HG02981 (cell line): ENCODE measurements at regions not wholly inside any gene's neighbourhood (a gene's known extent, or its start where the extent isn't known, plus 50 kb on each side); places are given as distances from the start of the nearest gene placed in this dataset.

Experiments used
- ATAC-seq: cut with Tn5 transposase; IDR thresholded peaks from one replicate; pipeline ENCODE4 v1.9.1; 2021; ENCODE audit warnings: mild to moderate bottlenecking, moderate library complexity; ENCODE audit not compliant: unreplicated experiment

DNA sequence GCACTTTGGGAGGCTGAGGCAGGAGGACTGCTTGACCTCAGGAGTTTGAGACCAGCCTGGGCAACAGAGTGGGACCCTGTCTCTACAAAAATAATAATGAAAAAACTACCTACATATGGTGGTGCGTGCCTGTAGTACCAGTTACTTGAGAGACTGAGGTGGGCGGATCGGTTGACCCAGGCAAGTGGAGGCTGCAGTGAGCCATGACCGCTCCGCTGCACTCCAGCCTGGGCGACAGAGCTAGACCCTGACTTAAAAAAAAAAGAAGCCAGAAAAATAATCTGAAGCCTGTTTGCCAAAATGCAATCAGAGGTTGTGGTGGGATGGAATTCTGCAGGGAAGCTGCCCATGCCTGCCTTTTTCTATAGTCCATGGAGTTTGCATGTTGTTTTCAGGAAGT, 50.4 kb upstream of the GGTA1 start:
- ATAC-seq, result no peak

GRCh38 chr9:121550569-121551512, 51.2 kb upstream of the GGTA1 start:
- ATAC-seq, result peak; percentile 60

DNA sequence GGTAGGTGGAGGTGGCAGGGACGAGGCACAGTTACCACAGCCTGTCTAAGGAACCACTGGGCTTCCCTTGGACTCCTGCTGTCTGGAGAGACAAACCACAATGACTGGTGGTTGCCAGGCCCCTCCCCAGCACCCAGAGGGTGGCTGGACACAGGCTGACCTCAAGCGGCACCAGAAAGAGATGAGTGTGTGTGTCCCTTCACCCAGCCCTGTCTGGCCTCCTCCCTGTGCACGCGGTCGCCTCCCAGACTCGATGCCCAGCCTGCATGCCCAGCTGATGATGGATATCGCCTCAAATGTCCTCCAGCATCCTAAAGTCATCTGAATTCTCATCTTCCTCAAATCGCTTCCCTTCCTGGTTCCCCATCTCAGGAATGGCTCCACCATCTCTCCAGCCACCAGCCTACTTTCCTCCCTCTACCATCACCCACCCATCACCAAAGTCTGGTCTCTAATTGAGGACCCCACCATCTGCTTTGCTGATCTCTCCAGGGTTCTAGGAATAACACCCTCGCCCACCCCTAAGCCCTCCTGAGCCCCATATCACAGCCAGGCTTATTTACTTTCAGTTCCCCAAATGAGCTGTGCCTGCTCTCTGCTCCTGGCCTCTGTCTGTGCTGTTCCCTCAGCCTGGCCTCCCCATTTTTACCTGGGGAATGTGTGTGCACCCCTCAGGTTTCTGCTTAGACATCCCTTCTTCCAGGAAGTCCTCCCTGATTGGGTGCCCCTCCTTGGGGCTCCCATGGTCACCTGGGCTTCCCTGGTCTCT, 52.5 kb upstream of the GGTA1 start:
- ATAC-seq, result no peak

DNA sequence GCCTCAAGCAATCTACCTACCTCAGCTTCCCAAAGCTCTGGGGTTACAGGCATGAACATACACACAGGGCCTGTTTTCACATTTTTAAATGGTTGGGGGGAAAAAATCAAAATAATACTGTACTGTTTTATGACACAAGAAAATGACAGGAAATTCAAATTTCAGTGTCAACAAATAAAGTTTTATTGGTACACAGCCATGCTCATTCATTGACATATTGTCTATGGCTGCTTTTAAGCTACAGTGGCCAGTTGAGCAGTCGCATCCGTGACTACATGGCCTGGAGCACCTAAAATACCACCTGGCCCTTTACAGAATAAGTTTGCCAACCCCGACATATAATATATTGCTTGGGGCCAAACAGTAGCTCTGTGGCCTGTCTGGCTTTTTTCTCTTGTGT, 56.4 kb upstream of the GGTA1 start:
- ATAC-seq, result no peak

- ATAC-seq, result no peak
Measured at GRCh38 chr9:121556580-121556979, 56.9 kb upstream of the GGTA1 start.

GRCh38 chr9:121557581-121558447, 58.2 kb upstream of the GGTA1 start:
- ATAC-seq, result peak; percentile 62

GRCh38 chr9:121558473-121558872, 58.8 kb upstream of the GGTA1 start:
- ATAC-seq, result no peak

GRCh38 chr9:121559183-121559582, 59.5 kb upstream of the GGTA1 start:
- ATAC-seq, result no peak

GRCh38 chr9:121560921-121561320, 61.3 kb upstream of the GGTA1 start:
- ATAC-seq, result no peak

GRCh38 chr9:121561385-121562222, 62.0 kb upstream of the GGTA1 start:
- no peak for ATAC-seq

- no peak for ATAC-seq
Measured at GRCh38 chr9:121562301-121562700, 62.7 kb upstream of the GGTA1 start.

DNA sequence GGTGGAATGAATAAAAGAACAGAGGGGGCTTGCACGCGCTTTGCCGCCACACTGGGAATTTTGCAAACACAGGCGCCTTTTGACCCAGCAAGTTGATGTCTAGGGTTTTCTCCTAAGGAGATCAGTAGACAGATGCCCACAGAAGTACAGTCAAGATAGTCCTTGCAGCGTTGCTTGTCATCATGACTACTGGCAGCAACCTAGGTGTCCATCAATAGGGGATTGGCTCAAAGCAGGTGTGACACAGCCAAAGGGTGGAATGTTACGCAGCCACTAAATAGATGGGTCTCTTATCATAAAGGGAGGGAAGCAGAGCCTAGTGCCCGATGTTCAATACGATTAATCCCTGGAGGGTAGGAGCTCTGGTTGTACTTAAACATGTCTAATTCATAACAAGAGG, 63.8 kb upstream of the GGTA1 start:
- ATAC-seq, result no peak

- no peak for ATAC-seq
Measured at GRCh38 chr9:121563881-121564460, 64.3 kb upstream of the GGTA1 start.

- no peak for ATAC-seq
Measured at GRCh38 chr9:121564504-121565260, 65.0 kb upstream of the GGTA1 start.

- no peak for ATAC-seq
Measured at GRCh38 chr9:121566481-121567465, 67.1 kb upstream of the GGTA1 start.

- ATAC-seq, result no peak
Measured at GRCh38 chr9:121567500-121568342, 68.1 kb upstream of the GGTA1 start.
